Astrocyte of the cerebellum (primary cell): ENCODE measurements at regions not wholly inside any gene's neighbourhood (a gene's known extent, or its start where the extent isn't known, plus 50 kb on each side); places are given as distances from the start of the nearest gene placed in this dataset.

Experiments used
- DNase-seq: peaks from one replicate; pipeline ENCODE4 v3.0.0-alpha.2; 2011; ENCODE audit warnings: low read depth
- H3K4me3 ChIP-seq: 2 replicates; pipeline ENCODE4 v1.5.1; 2011; ENCODE audit warnings: mild to moderate bottlenecking, low read depth, low read length, moderate library complexity
- in situ Hi-C: cut with HindIII; loops from 2 replicates; pipeline ENCODE4 v1.10.0; 2017; ENCODE audit warnings: low sequenced_read_pairs
- TF ChIP-seq, protein P1 (sequence below): IDR thresholded peaks from 2 replicates; pipeline ENCODE4 v1.5.1; 2012; ENCODE audit warnings: low read length, low read depth, moderate library complexity, mild to moderate bottlenecking; ENCODE audit errors: missing control alignments

DNA sequence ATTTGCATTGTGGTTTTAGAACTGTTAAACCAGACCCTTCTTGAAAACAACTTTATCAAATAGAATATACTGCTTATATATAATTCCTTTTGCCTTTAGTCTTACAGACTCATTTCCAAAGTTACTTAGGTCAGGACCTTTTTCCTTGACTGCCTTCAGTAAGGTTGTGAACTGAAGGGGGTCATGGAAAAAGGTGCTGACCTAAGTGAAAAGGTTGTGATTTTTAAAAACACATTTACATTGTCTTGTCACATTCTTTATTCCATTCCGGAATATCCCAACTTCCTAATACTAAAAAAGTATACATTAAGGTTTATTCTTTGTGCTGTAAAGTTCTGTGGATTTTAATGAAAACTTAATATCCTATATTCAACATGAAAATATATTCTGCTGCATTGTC, 581.4 kb downstream of the SOCS6 start:
- in situ Hi-C loops = no loop called here
- DNase-seq = no peak
- TF ChIP-seq, protein P1, sequence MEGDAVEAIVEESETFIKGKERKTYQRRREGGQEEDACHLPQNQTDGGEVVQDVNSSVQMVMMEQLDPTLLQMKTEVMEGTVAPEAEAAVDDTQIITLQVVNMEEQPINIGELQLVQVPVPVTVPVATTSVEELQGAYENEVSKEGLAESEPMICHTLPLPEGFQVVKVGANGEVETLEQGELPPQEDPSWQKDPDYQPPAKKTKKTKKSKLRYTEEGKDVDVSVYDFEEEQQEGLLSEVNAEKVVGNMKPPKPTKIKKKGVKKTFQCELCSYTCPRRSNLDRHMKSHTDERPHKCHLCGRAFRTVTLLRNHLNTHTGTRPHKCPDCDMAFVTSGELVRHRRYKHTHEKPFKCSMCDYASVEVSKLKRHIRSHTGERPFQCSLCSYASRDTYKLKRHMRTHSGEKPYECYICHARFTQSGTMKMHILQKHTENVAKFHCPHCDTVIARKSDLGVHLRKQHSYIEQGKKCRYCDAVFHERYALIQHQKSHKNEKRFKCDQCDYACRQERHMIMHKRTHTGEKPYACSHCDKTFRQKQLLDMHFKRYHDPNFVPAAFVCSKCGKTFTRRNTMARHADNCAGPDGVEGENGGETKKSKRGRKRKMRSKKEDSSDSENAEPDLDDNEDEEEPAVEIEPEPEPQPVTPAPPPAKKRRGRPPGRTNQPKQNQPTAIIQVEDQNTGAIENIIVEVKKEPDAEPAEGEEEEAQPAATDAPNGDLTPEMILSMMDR = no peak
- H3K4me3 ChIP-seq = no peak overlapping the region

DNA sequence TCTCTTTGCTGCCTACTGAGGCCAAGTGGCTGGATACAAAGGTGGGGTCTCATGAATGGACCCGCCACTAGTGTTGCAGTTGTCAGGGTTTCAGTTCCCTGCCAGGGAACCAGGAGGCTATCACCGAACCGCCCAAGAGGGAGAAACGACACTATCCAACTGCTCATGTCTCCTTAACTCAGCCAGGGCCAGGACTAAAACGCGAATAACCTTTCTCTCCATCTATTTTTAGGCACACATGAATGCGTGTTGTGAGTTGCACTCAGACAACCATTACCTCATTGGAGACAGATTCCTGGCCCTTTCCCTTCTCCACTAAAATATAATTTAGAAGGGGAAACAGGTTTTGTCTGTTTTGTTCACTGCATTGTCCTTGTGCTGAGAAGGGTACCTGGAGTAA, 559.5 kb downstream of the SOCS6 start:
- TF ChIP-seq, protein P1 = no peak
- in situ Hi-C loops = no loop called here
- H3K4me3 ChIP-seq = no peak overlapping the region
- DNase-seq = no peak

DNA sequence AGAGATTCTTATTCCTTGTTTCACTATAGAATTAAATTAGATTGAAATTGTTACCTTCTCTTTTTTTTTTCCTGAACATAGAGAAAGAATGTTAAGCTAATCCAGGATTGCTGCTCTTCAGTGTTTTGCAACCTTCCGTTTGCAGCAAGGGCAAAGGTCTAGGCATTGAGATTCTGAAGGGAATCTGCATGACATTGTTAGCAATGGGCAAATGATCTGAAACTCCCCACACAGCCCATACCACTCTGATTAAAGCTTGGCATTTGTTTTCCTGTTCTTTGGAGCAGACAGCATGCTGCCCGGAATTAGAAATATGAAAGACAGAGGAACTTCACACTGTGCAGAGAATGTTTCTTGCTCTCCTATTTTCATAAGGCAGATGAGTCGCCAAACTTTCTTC, 551.8 kb downstream of the SOCS6 start:
- no peak for DNase-seq
- in situ Hi-C loops = no loop called here
- no peak overlapping the region for H3K4me3 ChIP-seq
- TF ChIP-seq, protein P1 = no peak

DNA sequence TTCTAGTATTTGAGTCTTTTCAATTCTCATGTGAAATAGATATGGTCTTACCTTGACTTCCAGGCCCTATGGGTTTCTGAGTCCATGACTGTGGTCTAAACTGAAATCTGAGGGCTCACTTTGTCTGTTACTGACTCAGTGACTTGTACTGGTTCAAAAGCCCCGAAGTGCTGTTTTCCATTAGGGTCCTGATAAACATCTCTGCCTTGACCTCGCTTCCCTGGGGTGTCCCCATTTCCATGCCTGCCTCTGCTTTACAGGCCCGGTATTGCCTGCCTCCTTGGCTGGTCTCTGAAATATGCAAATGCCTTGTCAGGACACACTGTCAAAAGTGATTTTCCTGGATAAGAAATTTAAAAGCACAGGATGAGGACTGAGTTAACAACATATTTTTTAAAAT, 538.8 kb downstream of the SOCS6 start:
- DNase-seq = no peak
- in situ Hi-C loops = no loop called here
- TF ChIP-seq, protein P1 = no peak
- no peak overlapping the region for H3K4me3 ChIP-seq

DNA sequence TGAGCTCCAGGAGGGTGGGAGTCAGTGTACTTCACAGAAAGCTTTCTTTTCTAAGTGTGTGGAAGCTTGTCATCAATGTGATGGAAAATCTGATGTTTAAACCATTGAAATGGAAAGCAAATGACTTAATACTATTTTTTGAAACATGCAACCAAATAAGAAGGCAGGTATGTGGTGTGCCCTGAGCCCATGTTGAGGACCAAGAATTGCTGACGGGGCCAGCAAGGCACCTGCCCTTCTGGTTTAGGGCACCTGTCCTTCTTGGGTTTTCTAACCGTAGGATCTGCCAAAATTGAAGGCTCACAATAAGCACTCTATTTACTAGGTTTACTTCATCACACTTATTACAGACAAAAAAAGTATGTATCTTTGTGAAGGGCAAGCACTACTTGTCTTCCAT, 537.7 kb downstream of the SOCS6 start:
- no peak overlapping the region for H3K4me3 ChIP-seq
- in situ Hi-C loops = no loop called here
- TF ChIP-seq, protein P1 = no peak
- no peak for DNase-seq

DNA sequence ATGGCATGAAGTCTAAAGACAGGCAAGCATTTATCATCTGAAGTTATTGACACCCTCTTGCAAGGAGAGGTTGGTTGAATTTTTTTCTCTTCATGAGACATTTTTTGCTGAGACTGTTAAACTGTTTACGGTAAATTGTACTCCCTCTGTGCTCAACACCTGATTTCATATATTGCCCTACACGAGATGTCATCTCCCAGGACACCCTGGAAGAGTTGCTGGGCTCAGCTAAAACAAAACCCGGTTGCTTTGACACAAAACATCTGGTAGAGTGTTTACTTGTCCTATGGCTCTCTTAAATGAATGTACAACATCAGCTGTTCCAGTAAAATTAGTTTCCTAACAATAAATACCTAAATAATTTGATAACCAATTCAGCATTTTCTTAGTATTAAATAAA, 533.8 kb downstream of the SOCS6 start:
- TF ChIP-seq, protein P1 = no peak
- DNase-seq = no peak
- no peak overlapping the region for H3K4me3 ChIP-seq
- in situ Hi-C loops = no loop called here

DNA sequence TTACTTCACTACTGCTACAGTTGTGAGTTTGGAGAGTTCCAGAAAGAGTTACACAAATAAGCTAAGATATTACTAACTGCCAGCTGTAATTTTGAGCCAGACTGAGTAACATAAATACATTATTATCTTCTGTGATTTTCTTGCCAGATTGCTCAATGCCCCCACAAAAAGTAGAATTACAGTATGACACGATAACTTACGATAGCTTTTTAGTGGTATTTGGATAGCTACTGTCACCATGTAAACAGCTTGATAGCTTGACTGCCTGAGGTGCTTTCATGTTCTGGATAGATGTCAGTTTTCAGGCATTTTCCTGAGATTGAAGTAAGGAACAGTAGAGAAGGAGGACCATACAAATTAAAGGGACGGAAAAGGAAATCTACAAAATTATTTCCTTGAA, 533.3 kb downstream of the SOCS6 start:
- in situ Hi-C loops = no loop called here
- DNase-seq = no peak
- TF ChIP-seq, protein P1 = no peak
- no peak overlapping the region for H3K4me3 ChIP-seq
